Activated T-cell treated with anti-CD3 and anti-CD28 coated beads, Interleukin-2, amount 50 U/mL, for 24 hours (primary cell): ENCODE measurements at regions not wholly inside any gene's neighbourhood (a gene's known extent, or its start where the extent isn't known, plus 50 kb on each side); places are given as distances from the start of the nearest gene placed in this dataset.
"Not testable (repeated sequence)": the region's sequence is repeated elsewhere in the genome, so short reads cannot be mapped to it uniquely, and the experiment has no call there.

Experiments used
- DNase-seq: peaks from one replicate; pipeline ENCODE4 v3.0.0-alpha.2; 2020
- H3K27ac Mint-ChIP-seq: 2 replicates; pipeline ENCODE4 v1.8.0; 2020; ENCODE audit warnings: mild to moderate bottlenecking, mixed read lengths
- H3K27me3 Mint-ChIP-seq: 2 replicates; pipeline ENCODE4 v1.8.0; 2020; ENCODE audit warnings: mixed read lengths
- H3K36me3 Mint-ChIP-seq: 2 replicates; pipeline ENCODE4 v1.8.0; 2020; ENCODE audit warnings: low read depth, mixed read lengths
- H3K4me1 Mint-ChIP-seq: 2 replicates; pipeline ENCODE4 v1.8.0; 2020; ENCODE audit warnings: low read depth, mixed read lengths
- H3K4me3 Mint-ChIP-seq: 2 replicates; pipeline ENCODE4 v1.8.0; 2020; ENCODE audit warnings: mild to moderate bottlenecking, moderate library complexity, mixed read lengths
- H3K9me3 Mint-ChIP-seq: 2 replicates; pipeline ENCODE4 v1.8.0; 2020; ENCODE audit warnings: mixed read lengths

DNA sequence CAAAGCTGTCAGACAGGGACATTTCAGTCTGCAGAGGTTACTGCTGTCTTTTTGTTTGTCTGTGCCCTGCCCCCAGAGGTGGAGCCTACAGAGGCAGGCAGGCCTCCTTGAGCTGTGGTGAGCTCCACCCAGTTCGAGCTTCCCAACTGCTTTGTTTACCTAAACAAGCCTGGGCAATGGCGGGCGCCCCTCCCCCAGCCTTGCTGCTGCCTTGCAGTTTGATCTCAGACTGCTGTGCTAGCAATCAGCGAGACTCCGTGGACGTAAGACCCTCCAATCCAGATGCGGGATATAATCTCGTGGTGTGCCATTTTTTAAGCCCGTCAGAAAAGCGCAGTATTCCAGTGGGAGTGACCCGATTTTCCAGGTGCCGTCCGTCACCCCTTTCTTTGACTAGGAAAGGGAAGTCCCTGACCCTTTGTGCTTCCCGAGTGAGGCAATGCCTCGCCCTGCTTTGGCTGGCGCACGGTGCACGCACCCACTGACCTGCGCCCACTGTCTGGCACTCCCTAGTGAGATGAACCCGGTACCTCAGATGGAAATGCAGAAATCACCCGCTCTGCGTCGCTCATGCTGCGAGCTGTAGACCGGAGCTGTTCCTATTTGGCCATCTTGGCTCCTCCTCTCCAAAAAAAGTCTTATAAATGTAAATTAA, 54.1 kb upstream of the RIMS1 start:
- not testable (repeated sequence) for H3K27ac Mint-ChIP-seq, DNase-seq, H3K4me3 Mint-ChIP-seq, H3K27me3 Mint-ChIP-seq, H3K36me3 Mint-ChIP-seq, H3K4me1 Mint-ChIP-seq
- H3K9me3 Mint-ChIP-seq, result peaks cover 11% of the 10 kb centered on the region
